H9 (cell line): ENCODE measurements at regions not wholly inside any gene's neighbourhood (a gene's known extent, or its start where the extent isn't known, plus 50 kb on each side); places are given as distances from the start of the nearest gene placed in this dataset.

Experiments
- DNase-seq: peaks from one replicate; pipeline ENCODE4 v3.0.0-alpha.2; 2017
- H2AFZ ChIP-seq: one replicate; pipeline ENCODE4 v1.6.1; 2013; ENCODE audit warnings: mild to moderate bottlenecking, low read length, control low read depth, moderate library complexity
- H2AK5ac ChIP-seq: 2 replicates; pipeline ENCODE4 v1.6.1; 2013; ENCODE audit warnings: low read length, control low read depth, mixed read lengths; ENCODE audit not compliant: insufficient read length
- H2BK120ac ChIP-seq: one replicate; pipeline ENCODE4 v1.6.1; 2013; ENCODE audit warnings: low read depth, mild to moderate bottlenecking, low read length, control low read depth, inconsistent platforms; ENCODE audit not compliant: poor library complexity, severe bottlenecking
- H2BK12ac ChIP-seq: 2 replicates; pipeline ENCODE4 v1.6.1; 2013; ENCODE audit warnings: low read length, control low read depth, mixed read lengths, low read depth; ENCODE audit not compliant: insufficient read length
- H2BK15ac ChIP-seq: 2 replicates; pipeline ENCODE4 v1.6.1; 2013; ENCODE audit warnings: low read depth, low read length, control low read depth
- H2BK20ac ChIP-seq: one replicate; pipeline ENCODE4 v1.6.1; 2013; ENCODE audit warnings: low read depth, mild to moderate bottlenecking, low read length, control low read depth, inconsistent platforms; ENCODE audit not compliant: poor library complexity, severe bottlenecking
- H2BK5ac ChIP-seq: 2 replicates; pipeline ENCODE4 v1.6.1; 2013; ENCODE audit warnings: low read length, control low read depth, mixed read lengths; ENCODE audit not compliant: insufficient read length
- H3K14ac ChIP-seq: 2 replicates; pipeline ENCODE4 v1.6.1; 2013; ENCODE audit warnings: low read length, control low read depth; ENCODE audit not compliant: insufficient read depth
- H3K18ac ChIP-seq: 2 replicates; pipeline ENCODE4 v1.6.1; 2013; ENCODE audit warnings: low read depth, mild to moderate bottlenecking, mixed read lengths, low read length, control low read depth; ENCODE audit not compliant: insufficient read length
- H3K23ac ChIP-seq: 2 replicates; pipeline ENCODE4 v1.6.1; 2013; ENCODE audit warnings: low read length, control low read depth, mixed read lengths, low read depth; ENCODE audit not compliant: insufficient read length
- H3K23me2 ChIP-seq: 2 replicates; pipeline ENCODE4 v1.6.1; 2013; ENCODE audit warnings: low read depth, mild to moderate bottlenecking, mixed read lengths, low read length, control low read depth; ENCODE audit not compliant: insufficient read length, poor library complexity, severe bottlenecking
- H3K27ac ChIP-seq: 2 replicates; pipeline ENCODE4 v1.5.1; 2013; ENCODE audit warnings: low read length, control low read depth, mixed read lengths, low read depth; ENCODE audit not compliant: insufficient read length
- H3K27me3 ChIP-seq: 2 replicates; pipeline ENCODE4 v1.6.1; 2013; ENCODE audit warnings: low read length, control low read depth, inconsistent platforms; ENCODE audit not compliant: insufficient read depth
- H3K4ac ChIP-seq: 2 replicates; pipeline ENCODE4 v1.6.1; 2013; ENCODE audit warnings: low read depth, mild to moderate bottlenecking, control low read depth, inconsistent platforms, low read length, moderate library complexity
- H3K4me1 ChIP-seq: 2 replicates; pipeline ENCODE4 v1.6.1; 2013; ENCODE audit warnings: low read length, control low read depth, inconsistent platforms; ENCODE audit not compliant: insufficient read depth
- H3K4me2 ChIP-seq: 2 replicates; pipeline ENCODE4 v1.6.1; 2013; ENCODE audit warnings: low read length, control low read depth, mixed read lengths; ENCODE audit not compliant: insufficient read length, insufficient read depth
- H3K56ac ChIP-seq: 2 replicates; pipeline ENCODE4 v1.6.1; 2013; ENCODE audit warnings: low read depth, mild to moderate bottlenecking, mixed read lengths, low read length, control low read depth; ENCODE audit not compliant: insufficient read length
- H3K79me1 ChIP-seq: 2 replicates; pipeline ENCODE4 v1.6.1; 2013; ENCODE audit warnings: low read depth, mild to moderate bottlenecking, moderate library complexity, low read length, control low read depth, inconsistent platforms; ENCODE audit not compliant: insufficient read depth, poor library complexity, severe bottlenecking
- H3K79me2 ChIP-seq: 2 replicates; pipeline ENCODE4 v1.6.1; 2013; ENCODE audit warnings: low read length, control low read depth, inconsistent platforms; ENCODE audit not compliant: insufficient read depth
- H3K9ac ChIP-seq: 2 replicates; pipeline ENCODE4 v1.6.1; 2013; ENCODE audit warnings: low read length, control low read depth, mixed read lengths; ENCODE audit not compliant: insufficient read length; ENCODE audit errors: extremely low read depth
- H3K9me3 ChIP-seq: one replicate; pipeline ENCODE4 v1.6.1; 2013; ENCODE audit warnings: low read depth, low read length, inconsistent platforms; ENCODE audit not compliant: control insufficient read depth
- H3T11ph ChIP-seq: one replicate; pipeline ENCODE4 v1.6.1; 2013; ENCODE audit warnings: mild to moderate bottlenecking, low read length, control low read depth, inconsistent platforms
- H4K20me1 ChIP-seq: one replicate; pipeline ENCODE4 v1.6.1; 2013; ENCODE audit not compliant: control insufficient read depth, insufficient read length, insufficient read depth
- H4K5ac ChIP-seq: 2 replicates; pipeline ENCODE4 v1.6.1; 2013; ENCODE audit warnings: low read depth, mild to moderate bottlenecking, mixed read lengths, low read length, control low read depth; ENCODE audit not compliant: insufficient read length
- H4K8ac ChIP-seq: replicated peaks from 2 replicates; pipeline ENCODE4 v1.6.1; 2013; ENCODE audit warnings: low read length, control low read depth, mixed read lengths, low read depth; ENCODE audit not compliant: insufficient read length
- H4K91ac ChIP-seq: 2 replicates; pipeline ENCODE4 v1.6.1; 2013; ENCODE audit warnings: low read depth, mild to moderate bottlenecking, moderate library complexity, mixed read lengths, low read length, control low read depth; ENCODE audit not compliant: insufficient read length
- H3K27ac Mint-ChIP-seq, 3 experiments: 2 replicates in 2 of 3; 3 replicates in 1 of 3; pipeline ENCODE4 v1.8.0; 2020 to 2021; ENCODE audit warnings: mixed read lengths in 3 of 3, mild to moderate bottlenecking in 1 of 3, moderate library complexity in 1 of 3
- H3K27me3 Mint-ChIP-seq: 2 replicates; pipeline ENCODE4 v1.8.0; 2021; ENCODE audit warnings: low read depth, mild to moderate bottlenecking, moderate library complexity, mixed read lengths
- H3K36me3 Mint-ChIP-seq, 3 experiments: 2 replicates in 2 of 3; 3 replicates in 1 of 3; pipeline ENCODE4 v1.8.0; 2020 to 2021; ENCODE audit warnings: low read depth in 3 of 3, mixed read lengths in 3 of 3; ENCODE audit not compliant: insufficient read depth in 1 of 3
- H3K4me1 Mint-ChIP-seq, 2 experiments: 2 replicates each; pipeline ENCODE4 v1.8.0; 2020; ENCODE audit warnings: mixed read lengths in 2 of 2
- H3K4me3 Mint-ChIP-seq, 2 experiments: 2 replicates in 1 of 2; 3 replicates in 1 of 2; pipeline ENCODE4 v1.8.0; 2020 to 2021; ENCODE audit warnings: mild to moderate bottlenecking in 2 of 2, mixed read lengths in 2 of 2, moderate library complexity in 1 of 2
- H3K9me3 Mint-ChIP-seq, 2 experiments: 2 replicates in 1 of 2; 3 replicates in 1 of 2; pipeline ENCODE4 v1.8.0; 2020; ENCODE audit warnings: mild to moderate bottlenecking in 2 of 2, mixed read lengths in 2 of 2, moderate library complexity in 1 of 2
- CTCF ChIP-seq: fragments of 200-600 bp; sonication (generic); conservative IDR thresholded peaks from 3 replicates; pipeline ENCODE4 v1.8.0; 2021; ENCODE audit warnings: antibody characterized with exemption, mild to moderate bottlenecking
- WGBS: extraction: QIAGEN DNeasy Blood & Tissue Kit; methylation state at CpG from one replicate; pipeline ENCODE4 v1.1.7; 2013; ENCODE audit warnings: missing lambda C conversion rate, low lambda C conversion rate, mixed read lengths; ENCODE audit not compliant: insufficient read length; ENCODE audit errors: extremely low coverage; 5-methylcytosine and 5-hydroxymethylcytosine counted together

DNA sequence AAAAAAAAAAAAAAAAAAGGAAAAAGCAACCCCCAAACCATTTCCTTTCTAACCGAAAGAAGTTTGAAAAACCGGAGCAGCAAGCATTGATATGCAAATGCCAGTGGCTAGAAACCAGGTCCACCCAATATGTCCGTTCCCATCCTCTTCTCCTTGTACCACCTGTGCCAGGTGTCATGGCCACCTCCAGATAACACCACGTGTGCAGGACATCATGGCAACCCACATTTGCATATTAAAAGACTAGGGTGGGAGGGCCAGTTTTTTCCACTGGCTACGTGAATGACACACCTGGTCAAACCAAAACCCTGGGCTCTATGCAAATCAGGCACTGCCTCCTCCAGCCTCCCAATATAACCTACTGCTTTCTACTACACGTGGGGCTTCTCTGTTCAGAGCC lies 303.3 kb upstream of the GULP1 start:
- H3K36me3 Mint-ChIP-seq, result no peaks in the 10 kb centered on the region

More for the DNA sequence above, 303.3 kb upstream of the GULP1 start:
- no peak overlapping the region for H2BK120ac ChIP-seq
- no peak overlapping the region for H4K8ac ChIP-seq
- no peak for TF ChIP-seq CTCF
- H2BK12ac ChIP-seq, result no peak overlapping the region
- H3K23ac ChIP-seq, result no peak overlapping the region
- H3K27ac ChIP-seq, result no peak overlapping the region
- Mint-ChIP-seq H3K4me3 (no peak overlapping the region), H3K9me3 (no peaks in the 10 kb centered on the region; a peak in 1 of 5 replicates), H3K4me1 (peaks cover 37 to 63% of the 10 kb centered on the region in 2 experiments), H3K27ac (peak overlapping the region in 2 of 3 experiments; percentile 22 to 66; a peak in 3 of 7 replicates), H3K27me3 (no peaks in the 10 kb centered on the region)
- H3K4me1 ChIP-seq, result peaks cover 10% of the 10 kb centered on the region; the same call in 1 of the 2 replicates
- H2BK20ac ChIP-seq, result no peak overlapping the region
- H3K79me2 ChIP-seq, result no peaks in the 10 kb centered on the region
- DNase-seq, result peak; percentile 87
- no peak overlapping the region for H3K4me2 ChIP-seq
- H2BK15ac ChIP-seq, result no peak overlapping the region
- H3K79me1 ChIP-seq, result no peaks in the 10 kb centered on the region
- H3K9me3 ChIP-seq, result no peaks in the 10 kb centered on the region
- no peak overlapping the region for H3K14ac ChIP-seq
- WGBS, result no CpG with 5 or more reads among the region's 6 CpGs
- H4K20me1 ChIP-seq, result no peaks in the 10 kb centered on the region
- H2AK5ac ChIP-seq, result no peak overlapping the region
- H3K27me3 ChIP-seq, result no peaks in the 10 kb centered on the region
- H4K5ac ChIP-seq, result no peak overlapping the region
- no peak overlapping the region for H3K56ac ChIP-seq
- H3T11ph ChIP-seq, result no peak overlapping the region
- H2BK5ac ChIP-seq, result no peak overlapping the region
- no peaks in the 10 kb centered on the region for H3K23me2 ChIP-seq
- H2AFZ ChIP-seq, result no peak overlapping the region
- H3K9ac ChIP-seq, result no peak overlapping the region
- H3K18ac ChIP-seq, result no peak overlapping the region
- no peak overlapping the region for H3K4ac ChIP-seq
- H4K91ac ChIP-seq, result no peak overlapping the region
